Heart left ventricle (tissue), 16 donors: ENCODE measurements at regions not wholly inside any gene's neighbourhood (a gene's known extent, or its start where the extent isn't known, plus 50 kb on each side); places are given as distances from the start of the nearest gene placed in this dataset.

Experiments used
- ATAC-seq, 4 donors: fragments of 200-7000 bp; cut with Tn5 transposase; one replicate each; pipeline ENCODE4 v1.9.1; 2020 to 2022; ENCODE audit warnings: moderate library complexity in 4 of 4, mild to moderate bottlenecking in 3 of 4, moderate number of reproducible peaks in 1 of 4
- DNase-seq, 5 donors: peaks; one replicate each; pipeline ENCODE4 v3.0.0-alpha.2; 2020
- H3K27ac ChIP-seq, 12 donors: fragments of 200-600 bp; sonication (generic) in 4 of 12; one replicate each; pipeline versions ENCODE4 v1.5.0 to v1.8.0; 2016 to 2022; ENCODE audit warnings: mild to moderate bottlenecking in 2 of 12
- H3K27me3 ChIP-seq, 9 donors: fragments of 200-600 bp; sonication (generic) in 2 of 9; one replicate each; pipeline versions ENCODE4 v1.5.1 to v1.8.0; 2016 to 2022; ENCODE audit warnings: mild to moderate bottlenecking in 3 of 9
- H3K36me3 ChIP-seq, 9 donors: fragments of 200-600 bp; sonication (generic) in 2 of 9; one replicate each; pipeline versions ENCODE4 v1.5.0 to v1.8.0; 2018 to 2022; ENCODE audit warnings: mild to moderate bottlenecking in 2 of 9
- H3K4me1 ChIP-seq, 12 donors: fragments of 200-600 bp; sonication (generic) in 4 of 12; one replicate each; pipeline versions ENCODE4 v1.5.0 to v1.8.0; 2016 to 2022; ENCODE audit warnings: mild to moderate bottlenecking in 3 of 12
- H3K4me3 ChIP-seq, 12 donors: fragments of 200-600 bp; sonication (generic) in 4 of 12; one replicate each; pipeline versions ENCODE4 v1.5.0 to v1.8.0; 2017 to 2022; ENCODE audit warnings: mild to moderate bottlenecking in 9 of 12, moderate library complexity in 4 of 12
- H3K9me3 ChIP-seq, 12 donors: fragments of 200-600 bp; sonication (generic) in 4 of 12; one replicate each; pipeline versions ENCODE4 v1.5.0 to v1.8.0; 2016 to 2022; ENCODE audit warnings: mild to moderate bottlenecking in 1 of 12
- CTCF ChIP-seq, 12 donors: fragments of 200-600 bp; sonication (generic) in 4 of 12; IDR thresholded peaks; one replicate each; pipeline versions ENCODE4 v1.5.0 to v1.8.0; 2018 to 2022; ENCODE audit warnings: antibody characterized with exemption in 12 of 12, mild to moderate bottlenecking in 5 of 12
- POLR2A ChIP-seq, 2 donors: fragments of 450-650 bp; IDR thresholded peaks; one replicate each; pipeline ENCODE4 v1.6.1; 2017; ENCODE audit warnings: antibody characterized with exemption in 2 of 2, mild to moderate bottlenecking in 2 of 2, moderate library complexity in 2 of 2
- WGBS, 4 donors: extraction: QIAGEN DNeasy Blood & Tissue Kit in 2 of 4; methylation state at CpG; one replicate each; pipeline versions ENCODE4 v1.1.5 to v1.1.7; 2013 to 2018; 5-methylcytosine and 5-hydroxymethylcytosine counted together
- intact Hi-C, 10 donors: fragments of 100-400 bp; cut with DNase I; formaldehyde crosslinking; loops; one replicate each; pipeline versions ENCODE4 v1.11.1 to v1.14.2; 2022
- donor health status: ischemic (EF 13 %, LVEDD 7.1; RV severe dilation, severe dysfunction).
- donor health status: healthy with polysubstance abuse.
- donor health status: DM: no; HTN: yes; CAD: no.
- donor health status: DM: no; HTN: no; CAD: no.
- donor health status: ischemic (EF 25% LVEDD 6.9; RV normal size, moderate dysfunction).
- donor health status: ischemic (EF 25% LVEDD 5.7; RV mildly dilated, moderate dysfunction).
- donor health status: healthy.
- donor health status: DM: yes; HTN: yes; CAD: no.
- donor health status: ischemic (EF 35%, LVEDD 5.7; RV mildly dilated, moderate dysfunction).
- donor health status: nonischemic (EF 11% LVEDD 7.7; RV severe dilation, severe dysfunction).
- donor health status: DM: yes; HTN: yes; CAD: no.
- donor health status: PGD.
- donor health status: ischemic (EF 29% LVEDD 5.4; RV normal size, mild dysfunction).
- donor health status: nonischemic (EF 23%, LVEDD 6.1; RV moderate dilation, normal function).

GRCh38 chr4:32680946-32681345 lies 1960.8 kb downstream of the PCDH7 start:
- H3K27ac ChIP-seq = no peak overlapping the region
- TF ChIP-seq POLR2A (IDR thresholded peaks at IDR 0.05) (no peak), CTCF (IDR thresholded peaks at IDR 0.05) (no peak)
- no peaks in the 10 kb centered on the region for H3K9me3 ChIP-seq
- H3K4me1 ChIP-seq = no peaks in the 10 kb centered on the region
- 76 to 86% (median 84%) methylated on average over 6 of the region's 6 CpGs for WGBS, 4 donors
- intact Hi-C loops = no loop called here
- H3K4me3 ChIP-seq = no peak overlapping the region
- DNase-seq (no peak), ATAC-seq (no peak)
- H3K36me3 ChIP-seq = no peaks in the 10 kb centered on the region
- no peaks in the 10 kb centered on the region for H3K27me3 ChIP-seq

- H3K27me3 ChIP-seq = no peaks in the 10 kb centered on the region
- H3K4me3 ChIP-seq = no peak overlapping the region
- 79 to 89% (median 83%) methylated on average over 1 of the region's 1 CpG for WGBS, 4 donors
- no peak for DNase-seq
- no peak for ATAC-seq
- H3K4me1 ChIP-seq = no peaks in the 10 kb centered on the region
- no peak overlapping the region for H3K27ac ChIP-seq
- H3K36me3 ChIP-seq = no peaks in the 10 kb centered on the region
- intact Hi-C loops = no loop called here
- TF ChIP-seq CTCF (IDR thresholded peaks at IDR 0.05) (no peak), POLR2A (IDR thresholded peaks at IDR 0.05) (no peak)
- H3K9me3 ChIP-seq = no peaks in the 10 kb centered on the region
Measured at GRCh38 chr4:32684160-32684559, 1964.0 kb downstream of the PCDH7 start.

- Histone ChIP-seq H3K27me3 (no peaks in the 10 kb centered on the region), H3K9me3 (no peaks in the 10 kb centered on the region), H3K36me3 (no peaks in the 10 kb centered on the region), H3K27ac (no peak overlapping the region), H3K4me1 (no peaks in the 10 kb centered on the region), H3K4me3 (no peak overlapping the region)
- ATAC-seq (no peak), DNase-seq (no peak)
- no peak for TF ChIP-seq CTCF (IDR thresholded peaks at IDR 0.05)
- TF ChIP-seq POLR2A (IDR thresholded peaks at IDR 0.05) = no peak
- intact Hi-C loops = no loop called here
- WGBS, 4 donors = 85 to 90% (median 88%) methylated on average over 6 of the region's 6 CpGs
Measured at GRCh38 chr4:32686123-32686522, 1966.0 kb downstream of the PCDH7 start.

GRCh38 chr4:32689518-32689917 lies 1969.3 kb downstream of the PCDH7 start:
- Histone ChIP-seq H3K36me3 (no peaks in the 10 kb centered on the region), H3K4me1 (no peaks in the 10 kb centered on the region), H3K27ac (no peak overlapping the region), H3K9me3 (no peaks in the 10 kb centered on the region), H3K4me3 (no peak overlapping the region), H3K27me3 (no peaks in the 10 kb centered on the region)
- intact Hi-C loops = no loop called here
- DNase-seq (no peak), ATAC-seq (no peak)
- TF ChIP-seq POLR2A (IDR thresholded peaks at IDR 0.05) = no peak
- TF ChIP-seq CTCF (IDR thresholded peaks at IDR 0.05) = no peak
- WGBS, 4 donors = 91 to 94% (median 93%) methylated on average over 3 of the region's 3 CpGs
